Activated naive CD4-positive, alpha-beta T cell (primary cell): ENCODE measurements at regions not wholly inside any gene's neighbourhood (a gene's known extent, or its start where the extent isn't known, plus 50 kb on each side); places are given as distances from the start of the nearest gene placed in this dataset.

Experiments
- DNase-seq, 4 experiments: peaks; one replicate each; lab custom pipeline; 2025; lab: John Stamatoyannopoulos, UW

DNA sequence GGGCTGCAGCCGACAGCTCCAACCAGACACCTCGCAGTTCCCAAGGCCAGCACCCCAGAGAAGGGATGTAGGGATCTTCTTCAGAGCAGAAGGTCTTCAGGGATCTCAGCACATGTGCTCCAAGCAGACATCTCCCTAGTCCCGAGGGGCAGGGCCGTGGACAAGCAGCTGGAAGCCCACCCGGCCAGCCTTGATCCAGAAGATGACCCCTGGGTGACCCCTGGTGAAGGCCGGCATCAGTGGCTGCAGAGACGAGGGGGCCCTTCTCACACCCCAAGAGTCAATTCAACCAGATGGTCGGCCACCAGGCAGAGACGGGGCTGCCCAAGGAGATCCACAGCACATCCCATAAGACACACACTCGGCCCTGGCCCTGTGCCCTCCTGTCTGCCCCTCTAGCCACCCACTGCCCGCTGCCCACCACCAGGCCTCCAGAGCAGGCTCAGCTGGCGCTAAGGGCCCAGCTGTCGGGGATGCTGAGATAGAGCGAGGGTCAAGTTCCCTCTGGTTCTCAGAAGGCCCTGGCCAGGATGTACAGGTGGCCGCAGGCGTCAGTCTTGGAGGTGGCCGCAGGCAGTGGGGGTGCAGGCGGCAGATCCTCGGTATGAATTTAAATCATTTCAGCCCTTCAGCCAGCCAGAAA is 168.3 kb downstream of the BRD1 start:
- no peak for DNase-seq

- no peak for DNase-seq
Measured at GRCh38 chr22:49658902-49659280, 168.8 kb downstream of the BRD1 start.

DNA sequence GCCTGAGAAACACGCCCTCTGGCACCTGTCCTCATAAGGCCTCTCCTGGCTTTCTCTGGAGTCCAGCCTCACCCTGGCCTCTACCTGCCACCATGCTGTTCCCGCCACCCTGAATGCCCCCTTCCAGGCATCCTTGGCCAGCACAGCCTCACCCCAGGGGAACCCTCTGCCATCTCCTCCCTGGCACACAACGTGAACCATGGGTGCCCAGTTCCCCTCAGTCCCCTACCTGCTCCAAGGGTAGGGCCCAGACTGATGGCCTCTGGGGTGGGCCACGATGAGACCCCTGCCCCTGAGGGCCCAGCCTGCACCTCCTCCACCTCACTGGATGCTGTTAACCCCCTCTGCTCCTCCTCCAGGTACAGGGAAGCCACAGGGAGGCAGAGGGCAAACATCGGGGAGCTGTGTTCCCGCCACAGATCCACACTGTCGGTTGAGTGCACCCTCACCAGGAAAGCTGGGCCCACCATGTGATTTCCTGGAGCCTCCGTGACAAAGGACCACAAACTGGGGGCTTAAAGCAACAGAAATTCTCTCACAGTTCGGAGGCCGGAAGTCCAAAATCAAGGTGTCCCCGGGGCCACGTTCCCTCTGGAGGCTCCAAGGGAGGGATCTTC is 169.6 kb downstream of the BRD1 start:
- DNase-seq, result no peak

- peak in 3 of 4 experiments; percentile 34 to 64 (median 47) for DNase-seq
Measured at GRCh38 chr22:49657275-49657973, 170.2 kb downstream of the BRD1 start.

GRCh38 chr22:49656883-49657274 is 170.8 kb downstream of the BRD1 start:
- peak in 1 of 4 experiments; percentile 19 for DNase-seq

DNA sequence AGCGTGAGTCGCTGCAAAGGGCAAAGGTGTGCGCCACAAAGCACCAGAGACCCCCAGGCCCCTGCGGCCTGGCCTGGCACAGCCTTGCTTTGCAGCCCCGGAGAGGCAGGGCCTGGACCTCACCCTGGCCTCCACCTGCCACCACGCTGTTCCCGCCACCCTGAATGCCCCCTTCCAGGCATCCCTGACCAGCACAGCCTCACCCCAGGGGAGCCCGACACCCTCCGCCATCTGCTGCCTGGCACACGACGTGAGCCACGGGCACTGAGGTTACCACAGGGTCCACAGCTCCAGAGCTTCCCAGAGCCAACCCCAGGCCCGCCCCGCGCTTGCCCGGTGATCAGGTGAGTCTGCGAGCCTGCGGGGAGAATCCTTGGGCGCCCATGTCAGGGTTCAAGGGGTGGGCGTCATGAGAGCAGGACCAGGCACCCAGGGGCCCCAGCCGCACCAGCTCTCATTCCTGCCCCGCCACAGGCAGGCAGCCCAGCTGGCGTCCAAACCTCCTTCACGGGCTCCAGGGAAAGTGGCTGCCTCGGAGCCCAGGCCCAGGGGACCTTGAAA is 171.3 kb downstream of the BRD1 start:
- DNase-seq, result no peak

- DNase-seq, result no peak
Measured at GRCh38 chr22:49655168-49655812, 172.4 kb downstream of the BRD1 start.

- no peak for DNase-seq
Measured at GRCh38 chr22:49650336-49651241, 177.1 kb downstream of the BRD1 start.

DNA sequence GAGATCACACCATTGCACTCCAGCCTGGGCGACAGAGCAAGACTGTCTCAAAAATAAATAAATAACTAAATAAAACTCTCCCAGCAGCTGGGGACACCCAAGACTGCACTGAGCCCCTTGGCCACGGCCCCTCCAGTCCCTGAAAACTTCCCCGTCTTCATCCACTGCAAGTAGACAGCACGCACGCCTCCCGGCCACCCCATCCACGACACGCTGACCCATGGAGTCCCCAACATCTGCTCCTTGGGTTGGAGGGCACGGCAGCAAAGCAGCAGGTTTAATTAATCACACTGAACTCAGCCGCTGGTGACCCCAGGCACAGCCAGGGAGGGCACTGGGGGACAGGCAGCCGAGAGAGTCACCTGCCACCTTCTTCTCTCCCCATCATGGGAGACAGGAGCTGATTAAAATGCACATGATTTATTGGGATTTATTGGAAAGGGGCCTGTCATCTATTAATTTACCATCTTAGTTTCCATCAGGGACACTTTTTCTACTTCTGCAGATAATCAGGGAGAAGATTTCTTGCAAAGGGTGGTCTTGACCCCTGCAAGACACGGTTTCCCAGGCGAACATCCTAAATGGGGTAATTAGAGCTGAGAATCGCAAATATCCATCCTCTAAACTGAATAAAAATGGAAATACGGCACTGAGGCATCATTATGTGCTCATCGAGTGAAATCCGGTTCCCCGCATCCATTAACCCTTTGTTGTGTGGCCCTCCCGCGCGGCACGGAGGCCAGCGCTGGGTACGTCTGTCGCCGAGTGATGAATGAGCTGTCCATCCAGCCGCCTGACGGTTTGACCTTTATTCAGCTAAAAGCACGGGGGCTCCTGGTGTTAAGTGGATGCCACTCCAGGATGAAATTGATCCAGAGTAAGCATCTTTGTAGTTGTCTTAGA is 178.3 kb downstream of the BRD1 start:
- no peak for DNase-seq

DNA sequence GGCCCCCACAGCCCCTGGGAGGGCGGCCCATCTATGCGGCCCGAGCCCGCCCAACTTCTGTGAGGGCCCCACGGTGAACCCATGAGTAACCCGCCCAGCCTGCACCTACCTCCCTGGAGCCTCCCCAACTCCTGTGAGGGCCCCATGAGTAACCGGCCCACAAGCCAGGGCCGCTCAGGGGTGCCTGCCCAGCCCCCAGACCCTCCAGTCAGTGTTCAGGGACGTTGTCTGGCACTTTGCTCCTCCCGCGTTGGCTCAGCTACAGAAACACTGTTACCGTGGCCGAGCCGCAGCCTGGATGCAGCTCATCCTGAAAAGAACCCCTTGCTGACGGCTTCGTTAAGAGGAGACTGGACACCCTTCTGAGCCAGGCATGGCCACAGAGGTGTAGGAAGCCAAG is 179.6 kb downstream of the BRD1 start:
- no peak for DNase-seq

DNA sequence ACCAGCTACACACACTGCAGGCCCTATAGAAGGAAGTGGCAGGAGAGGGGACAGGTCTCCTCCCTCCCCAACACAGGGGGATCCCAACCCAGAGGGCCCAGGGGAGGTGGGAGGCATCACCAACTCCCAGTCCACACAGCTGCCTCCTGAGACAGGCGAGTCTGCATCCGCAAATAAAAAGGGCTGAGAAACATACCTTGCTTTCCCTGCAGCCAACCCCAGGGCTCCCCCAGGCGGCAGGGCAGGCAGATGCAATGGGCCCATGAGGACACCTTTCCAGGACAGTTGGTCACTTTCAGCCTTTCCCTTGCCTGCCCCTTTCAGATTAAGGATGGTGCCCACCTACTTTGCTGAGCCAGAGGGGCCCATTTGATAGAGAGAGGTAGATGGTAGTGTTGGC is 180.0 kb downstream of the BRD1 start:
- no peak for DNase-seq

DNA sequence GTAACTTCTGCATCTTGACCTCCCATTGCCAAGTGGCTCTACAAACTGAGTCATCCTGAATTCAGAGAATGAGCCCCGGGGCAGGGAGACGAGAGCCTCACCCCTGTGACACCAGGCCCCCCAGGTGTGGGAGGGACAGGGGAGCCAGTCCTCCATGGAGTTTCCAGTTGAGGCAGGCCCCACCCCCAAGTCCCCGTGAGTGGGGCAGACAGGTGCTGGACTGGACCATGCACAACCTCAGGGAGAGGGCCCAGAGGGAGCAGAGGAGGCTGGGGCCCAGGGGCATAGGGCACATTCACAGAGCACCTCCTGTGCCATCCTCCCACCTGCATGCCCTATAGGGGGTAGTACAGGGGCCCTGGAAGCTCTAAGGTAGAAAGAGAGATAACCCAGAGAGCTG is 180.8 kb downstream of the BRD1 start:
- DNase-seq, result no peak

GRCh38 chr22:49645791-49646550 is 181.7 kb downstream of the BRD1 start:
- DNase-seq, result no peak

DNA sequence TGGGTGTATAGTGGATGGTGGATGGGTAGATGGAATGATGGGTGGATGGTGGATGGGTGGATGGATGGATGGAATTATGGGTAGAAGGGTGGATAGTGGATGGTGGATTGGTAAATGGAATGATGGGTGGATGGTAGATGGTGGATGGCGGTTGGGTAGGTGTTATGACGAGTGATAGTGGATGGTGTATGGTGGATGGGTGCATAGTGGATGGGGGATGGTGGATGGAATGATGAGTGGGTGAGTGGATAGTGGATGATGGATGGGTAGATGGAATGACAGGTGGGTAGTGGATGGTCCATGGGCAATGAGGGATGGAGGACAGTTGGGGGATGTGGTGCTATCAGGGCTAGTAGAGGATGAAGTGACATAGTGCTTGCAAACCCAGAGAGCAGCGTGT is 182.4 kb downstream of the BRD1 start:
- DNase-seq, result no peak

GRCh38 chr22:49643998-49644397 is 183.7 kb downstream of the BRD1 start:
- DNase-seq, result no peak

DNA sequence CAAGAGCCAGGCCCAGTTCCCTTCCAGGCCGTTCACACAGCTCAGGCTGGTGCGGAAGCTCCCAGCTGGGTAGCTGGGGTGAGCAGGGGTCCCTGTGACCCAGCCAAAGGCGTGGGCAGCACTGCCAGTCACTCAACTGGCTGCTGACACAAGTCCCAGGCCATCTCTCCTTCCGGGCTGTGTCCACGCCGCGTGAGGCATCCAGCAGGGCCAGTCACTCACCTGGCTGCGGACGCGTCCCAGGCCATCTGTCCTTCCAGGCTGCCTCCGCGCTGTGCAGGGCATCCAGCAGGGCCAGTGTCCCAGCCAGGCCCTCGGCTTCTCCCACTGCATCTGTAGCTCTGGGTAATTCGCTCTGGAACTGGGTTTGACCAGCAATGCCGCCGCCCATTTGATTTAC is 184.2 kb downstream of the BRD1 start:
- no peak for DNase-seq

DNA sequence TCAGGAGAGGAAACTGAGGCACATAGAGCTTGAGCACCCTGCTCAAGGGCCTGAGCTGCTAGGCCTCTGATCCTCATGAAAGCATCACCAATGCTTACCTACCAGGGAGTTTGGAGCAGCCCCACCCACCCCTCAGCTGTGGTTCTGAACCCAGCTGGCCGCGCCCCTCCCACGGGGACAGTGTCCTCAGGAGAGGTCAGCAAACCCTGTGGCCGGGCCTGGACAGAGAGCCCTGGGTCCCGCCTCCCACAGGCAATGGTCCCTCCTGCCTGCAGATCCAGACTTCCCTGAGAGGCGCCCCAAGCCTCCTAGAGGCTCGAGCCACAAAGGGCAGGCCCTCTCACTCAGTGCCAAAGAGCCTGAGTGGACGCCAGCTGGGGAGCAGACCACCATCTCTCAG is 184.9 kb downstream of the BRD1 start:
- DNase-seq, result no peak

DNA sequence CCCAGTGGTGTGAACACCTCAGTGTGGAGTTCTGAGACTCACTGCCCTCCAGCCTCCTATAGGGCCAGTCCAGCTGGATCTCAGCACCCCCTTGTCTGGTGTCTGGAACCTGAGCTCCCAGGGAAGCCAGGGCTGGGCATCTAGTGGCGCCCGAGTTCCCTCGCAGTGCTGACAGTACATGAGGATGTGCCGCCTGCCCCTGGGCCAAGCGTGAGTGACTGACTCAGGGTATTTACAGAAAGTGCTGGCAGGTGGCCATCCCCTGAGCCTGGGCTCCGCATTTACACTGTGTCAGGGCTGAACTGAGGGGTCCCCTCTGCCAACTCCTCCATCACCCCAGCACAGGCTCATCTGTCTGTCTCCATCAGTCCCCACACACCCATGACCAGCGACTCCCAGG is 185.3 kb downstream of the BRD1 start:
- DNase-seq, result no peak

GRCh38 chr22:49641770-49642313 is 185.8 kb downstream of the BRD1 start:
- no peak for DNase-seq
